GM12892 (cell line): ENCODE measurements at regions not wholly inside any gene's neighbourhood (a gene's known extent, or its start where the extent isn't known, plus 50 kb on each side); places are given as distances from the start of the nearest gene placed in this dataset.

Experiments used
- POLR2A ChIP-seq: IDR thresholded peaks from 2 replicates; pipeline ENCODE4 v1.6.1; 2011; ENCODE audit warnings: low read depth, low read length, control low read depth
- POLR2AphosphoS5 ChIP-seq: IDR thresholded peaks from 2 replicates; pipeline ENCODE4 v1.6.1; 2011; ENCODE audit warnings: low read depth, low read length, control low read depth
- TAF1 ChIP-seq: IDR thresholded peaks from 2 replicates; pipeline ENCODE4 v1.6.1; 2011; ENCODE audit warnings: low read depth, mild to moderate bottlenecking, control low read depth, low read length, borderline replicate concordance

DNA sequence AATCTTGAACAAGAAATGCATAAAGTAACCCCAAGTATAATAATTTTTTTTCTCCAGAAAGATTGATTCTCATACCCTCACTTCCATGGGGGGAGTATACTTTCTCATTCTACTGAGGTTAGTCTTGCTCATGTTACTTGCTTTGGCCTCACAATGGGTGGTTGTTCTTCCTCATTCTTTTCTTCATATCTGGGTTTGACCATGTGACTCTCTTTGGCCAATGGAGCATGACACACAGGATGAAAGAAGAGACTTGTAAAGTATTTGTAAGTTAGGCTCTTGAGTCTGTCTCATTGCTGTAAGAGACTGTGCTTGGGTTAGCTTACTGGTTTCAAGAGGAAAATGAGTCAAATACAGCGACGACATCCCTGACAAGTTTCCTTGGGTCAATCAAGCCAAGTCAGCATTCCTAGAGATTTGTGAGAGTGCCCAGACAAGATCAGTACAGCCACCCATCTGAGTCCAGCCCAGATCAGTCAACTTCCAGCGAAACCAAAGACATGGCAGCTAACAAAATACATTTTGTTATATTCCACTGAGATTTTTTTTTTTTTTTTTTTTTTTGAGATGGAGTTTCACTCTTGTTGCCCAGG is 970.2 kb downstream of the BCL11A start:
- TF ChIP-seq POLR2AphosphoS5: no peak
- no peak for TF ChIP-seq POLR2A
- TF ChIP-seq TAF1: no peak
